ENCODE measurements at regions not wholly inside any gene's neighbourhood (a gene's known extent, or its start where the extent isn't known, plus 50 kb on each side); places are given as distances from the start of the nearest gene placed in this dataset.

- in situ Hi-C loops (cut with HindIII; ENCODE audit: low sequenced_read_pairs), result no loop called here
- no peak for DNase-seq (ENCODE audit: low spot score)
These were observed 1455.1 kb upstream of the CDH9 start for GRCh38 chr5:28493456-28493855.

- in situ Hi-C loops (cut with HindIII; ENCODE audit: low sequenced_read_pairs), result no loop called here
These were observed 1450.4 kb upstream of the CDH9 start for GRCh38 chr5:28488752-28489151.

GRCh38 chr5:28483327-28484025 is 1445.1 kb upstream of the CDH9 start:
- in situ Hi-C loops (cut with HindIII; ENCODE audit: low sequenced_read_pairs), result no loop called here
- DNase-seq (ENCODE audit: low spot score), result peak; percentile 7

More at GRCh38 chr5:28488752-28489151, 1450.4 kb upstream of the CDH9 start:
- DNase-seq (ENCODE audit: low spot score), result no peak

- in situ Hi-C loops (cut with HindIII; ENCODE audit: low sequenced_read_pairs), result no loop called here
- DNase-seq (ENCODE audit: low spot score), result no peak
These were observed 1435.2 kb upstream of the CDH9 start for GRCh38 chr5:28473531-28474107.

GRCh38 chr5:28468166-28468565 is 1429.8 kb upstream of the CDH9 start:
- in situ Hi-C loops (cut with HindIII; ENCODE audit: low sequenced_read_pairs), result no loop called here
- no peak for DNase-seq (ENCODE audit: low spot score)

GRCh38 chr5:28463728-28464127 is 1425.3 kb upstream of the CDH9 start:
- no peak for DNase-seq (ENCODE audit: low spot score)
- in situ Hi-C loops (cut with HindIII; ENCODE audit: low sequenced_read_pairs), result no loop called here

- no peak for DNase-seq (ENCODE audit: low spot score)
- in situ Hi-C loops (cut with HindIII; ENCODE audit: low sequenced_read_pairs), result no loop called here
These were observed 1413.1 kb upstream of the CDH9 start for GRCh38 chr5:28451483-28451882.

- in situ Hi-C loops (cut with HindIII; ENCODE audit: low sequenced_read_pairs), result no loop called here
- no peak for DNase-seq (ENCODE audit: low spot score)
These were observed 1412.6 kb upstream of the CDH9 start for GRCh38 chr5:28450997-28451396.

GRCh38 chr5:28448791-28449190 is 1410.4 kb upstream of the CDH9 start:
- in situ Hi-C loops (cut with HindIII; ENCODE audit: low sequenced_read_pairs), result no loop called here
- no peak for DNase-seq (ENCODE audit: low spot score)

- DNase-seq (ENCODE audit: low spot score), result no peak
- in situ Hi-C loops (cut with HindIII; ENCODE audit: low sequenced_read_pairs), result no loop called here
These were observed 1392.3 kb upstream of the CDH9 start for GRCh38 chr5:28430565-28431178.

- DNase-seq (ENCODE audit: low spot score), result no peak
- in situ Hi-C loops (cut with HindIII; ENCODE audit: low sequenced_read_pairs), result no loop called here
These were observed 1382.8 kb upstream of the CDH9 start for GRCh38 chr5:28421141-28421540.

GRCh38 chr5:28415791-28416443 is 1377.5 kb upstream of the CDH9 start:
- in situ Hi-C loops (cut with HindIII; ENCODE audit: low sequenced_read_pairs), result no loop called here
- no peak for DNase-seq (ENCODE audit: low spot score)

GRCh38 chr5:28414619-28415018 is 1376.2 kb upstream of the CDH9 start:
- in situ Hi-C loops (cut with HindIII; ENCODE audit: low sequenced_read_pairs), result no loop called here

GRCh38 chr5:28408651-28409050 is 1370.3 kb upstream of the CDH9 start:
- in situ Hi-C loops (cut with HindIII; ENCODE audit: low sequenced_read_pairs), result no loop called here
- no peak for DNase-seq (ENCODE audit: low spot score)

More at GRCh38 chr5:28414619-28415018, 1376.2 kb upstream of the CDH9 start:
- DNase-seq (ENCODE audit: low spot score), result no peak

GRCh38 chr5:28408186-28408585 is 1369.8 kb upstream of the CDH9 start:
- in situ Hi-C loops (cut with HindIII; ENCODE audit: low sequenced_read_pairs), result no loop called here
- DNase-seq (ENCODE audit: low spot score), result no peak

- in situ Hi-C loops (cut with HindIII; ENCODE audit: low sequenced_read_pairs), result no loop called here
- DNase-seq (ENCODE audit: low spot score), result no peak
These were observed 1366.1 kb upstream of the CDH9 start for GRCh38 chr5:28404363-28405071.

GRCh38 chr5:28403846-28404245 is 1365.5 kb upstream of the CDH9 start:
- DNase-seq (ENCODE audit: low spot score), result no peak
- in situ Hi-C loops (cut with HindIII; ENCODE audit: low sequenced_read_pairs), result no loop called here

GRCh38 chr5:28402590-28403301 is 1364.4 kb upstream of the CDH9 start:
- in situ Hi-C loops (cut with HindIII; ENCODE audit: low sequenced_read_pairs), result no loop called here
- no peak for DNase-seq (ENCODE audit: low spot score)

- in situ Hi-C loops (cut with HindIII; ENCODE audit: low sequenced_read_pairs), result no loop called here
- no peak for DNase-seq (ENCODE audit: low spot score)
These were observed 1361.7 kb upstream of the CDH9 start for GRCh38 chr5:28400076-28400475.

Data from G401 (cell line).